ENCODE measurements at regions not wholly inside any gene's neighbourhood (a gene's known extent, or its start where the extent isn't known, plus 50 kb on each side); places are given as distances from the start of the nearest gene placed in this dataset.
A peak's percentile ranks its signal among the peaks of the same experiment; 100 is the strongest.

- DNase-seq: no peak
- intact Hi-C loops (cut with DNase I): no loop called here
- no peak for ATAC-seq
Measured at GRCh38 chr9:16090907-16091629, 538.2 kb downstream of the CCDC171 start.

DNA sequence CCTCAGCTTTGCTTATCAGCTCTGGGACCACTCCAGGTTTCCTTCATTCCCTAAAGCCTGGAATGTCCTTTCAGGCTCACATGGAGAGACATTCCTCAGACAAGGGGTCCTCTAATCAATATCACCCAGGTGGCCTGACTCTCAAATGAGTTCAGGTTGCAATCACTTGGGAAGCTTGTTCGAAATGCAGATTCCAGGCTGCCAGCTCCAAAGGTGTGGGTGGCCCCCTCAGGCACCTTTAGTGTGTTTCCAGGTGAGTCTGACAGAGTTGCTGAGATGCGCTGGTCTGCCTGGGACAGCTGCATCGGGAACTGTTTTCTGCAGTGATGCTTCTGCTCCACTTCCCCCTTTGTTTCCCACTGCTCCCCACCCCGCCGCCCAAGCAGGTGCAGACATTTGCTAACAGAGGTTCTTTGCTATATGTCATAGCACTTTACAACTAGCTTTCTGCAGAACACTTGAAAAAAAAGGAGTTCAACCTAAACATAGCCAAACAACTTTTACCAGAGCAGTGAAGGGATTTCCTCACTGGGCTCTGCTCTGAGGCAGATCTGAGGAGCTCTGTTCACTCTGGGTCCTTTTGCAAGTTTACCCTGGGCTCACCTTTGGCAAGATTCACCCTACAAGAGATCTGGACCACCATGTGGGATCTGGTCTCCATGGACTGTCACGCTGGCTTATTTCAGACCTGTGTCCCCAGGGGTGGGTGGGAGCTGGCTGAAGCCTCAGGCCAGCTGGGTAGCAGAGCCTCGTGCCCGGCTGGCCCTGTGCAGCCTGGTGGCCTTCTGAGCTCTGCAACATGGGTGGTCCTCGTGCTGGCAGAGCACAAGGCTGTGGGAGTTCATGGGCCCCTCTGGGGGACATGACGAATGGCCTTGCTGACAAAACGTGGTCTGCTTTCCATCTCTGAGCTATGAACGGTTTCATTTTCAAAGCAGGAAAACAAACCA lies 539.6 kb downstream of the CCDC171 start:
- ATAC-seq: peak; percentile 41 to 79
- intact Hi-C loops (cut with DNase I): no loop called here

GRCh38 chr9:16098306-16098705 lies 545.5 kb downstream of the CCDC171 start:
- intact Hi-C loops (cut with DNase I): no loop called here
- DNase-seq (no peak), ATAC-seq (no peak)

More for the DNA sequence above, 539.6 kb downstream of the CCDC171 start:
- DNase-seq: no peak

DNA sequence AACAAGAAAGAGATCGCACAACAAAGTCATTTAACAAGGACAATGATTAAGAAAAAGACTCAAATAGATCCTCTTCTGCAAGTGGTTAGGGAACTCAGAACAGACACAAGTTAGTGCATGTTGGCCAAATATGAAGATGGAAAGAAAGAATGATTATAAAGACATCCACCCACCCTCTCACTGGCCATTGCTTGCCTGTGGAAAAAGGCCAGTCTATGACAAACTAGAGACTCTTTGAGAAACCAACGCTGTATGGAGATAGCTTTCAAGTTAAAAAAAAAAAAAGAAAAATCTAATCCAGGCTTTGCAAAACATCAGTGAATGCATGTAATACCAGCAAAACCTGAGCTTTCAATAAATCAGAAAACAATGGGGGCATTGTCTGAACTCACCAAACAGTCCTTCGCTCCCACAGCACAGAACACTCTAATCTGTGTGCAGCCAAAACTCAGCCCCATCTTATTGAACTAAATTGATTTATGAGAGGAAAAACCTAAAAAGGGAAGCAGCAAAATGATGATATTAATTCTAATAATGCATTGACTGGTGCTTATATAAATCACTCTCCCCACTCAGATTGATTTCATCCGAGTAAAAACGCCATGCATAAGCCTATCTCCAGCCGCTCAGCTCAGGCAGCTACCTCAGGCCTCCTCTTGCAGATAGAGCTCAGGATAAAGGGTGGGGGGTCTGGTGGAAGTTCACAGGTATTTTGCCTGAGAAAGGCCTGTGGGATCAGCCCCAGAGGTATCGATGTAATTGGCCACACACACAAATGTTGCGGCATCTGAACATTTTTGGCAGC lies 547.1 kb downstream of the CCDC171 start:
- intact Hi-C loops (cut with DNase I): no loop called here
- ATAC-seq (no peak), DNase-seq (no peak)

- peak; percentile 71 for DNase-seq
- ATAC-seq: peak; percentile 96 to 99
- intact Hi-C loops (cut with DNase I): no loop called here
Measured at GRCh38 chr9:16100537-16101091, 547.8 kb downstream of the CCDC171 start.

- DNase-seq (no peak), ATAC-seq (no peak)
- intact Hi-C loops (cut with DNase I): no loop called here
Measured at GRCh38 chr9:16102154-16102553, 549.3 kb downstream of the CCDC171 start.

- ATAC-seq (no peak), DNase-seq (peak; percentile 29)
- intact Hi-C loops (cut with DNase I): no loop called here
Measured at GRCh38 chr9:16103620-16104397, 551.0 kb downstream of the CCDC171 start.

DNA sequence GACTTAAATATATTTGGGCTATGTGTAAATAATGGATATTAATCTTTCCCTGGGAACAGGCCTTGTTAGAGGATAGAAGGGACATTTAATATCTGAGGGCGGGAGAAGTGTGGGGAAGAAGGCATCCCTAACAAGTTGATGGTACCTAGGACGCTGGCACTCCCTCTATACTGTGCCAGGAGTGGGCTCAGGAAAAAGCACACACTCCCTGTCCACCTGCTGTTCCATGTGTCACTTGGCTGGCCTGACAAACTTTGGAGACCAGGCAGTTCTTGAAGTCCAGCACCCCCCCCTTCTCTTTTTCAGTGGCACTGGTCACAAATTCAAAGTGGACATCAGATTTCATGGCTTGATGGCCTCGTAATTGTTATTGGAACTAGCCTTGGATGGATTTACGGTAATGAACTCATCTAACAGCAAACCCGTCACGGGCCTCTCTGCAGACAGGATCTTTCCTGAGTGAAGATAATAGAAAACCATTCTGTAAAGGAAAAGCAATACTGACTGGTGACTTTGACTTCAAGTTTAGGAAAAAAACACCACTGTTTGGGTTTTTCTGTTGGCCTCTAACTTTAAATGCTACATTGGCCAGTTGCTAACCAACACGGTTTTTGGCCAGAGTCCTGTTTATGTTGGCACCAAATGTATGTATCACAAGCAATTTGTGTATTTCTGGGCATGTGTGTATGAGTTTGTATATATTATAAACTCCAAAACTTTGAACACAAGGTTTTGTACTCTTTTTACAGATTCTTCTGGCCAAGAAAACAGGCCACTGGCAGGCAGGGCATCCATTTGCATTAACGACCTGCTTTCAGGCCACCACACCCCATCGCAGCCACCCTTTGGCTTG lies 552.6 kb downstream of the CCDC171 start:
- ATAC-seq (no peak), DNase-seq (no peak)
- intact Hi-C loops (cut with DNase I): no loop called here

GRCh38 chr9:16106021-16106571 lies 553.3 kb downstream of the CCDC171 start:
- DNase-seq (no peak), ATAC-seq (no peak)
- intact Hi-C loops (cut with DNase I): no loop called here

- intact Hi-C loops (cut with DNase I): no loop called here
- DNase-seq: no peak
Measured at GRCh38 chr9:16112116-16112515, 559.3 kb downstream of the CCDC171 start.

GRCh38 chr9:16115994-16116393 lies 563.2 kb downstream of the CCDC171 start:
- intact Hi-C loops (cut with DNase I): no loop called here
- DNase-seq (no peak), ATAC-seq (no peak)

More at GRCh38 chr9:16112116-16112515, 559.3 kb downstream of the CCDC171 start:
- no peak for ATAC-seq

DNA sequence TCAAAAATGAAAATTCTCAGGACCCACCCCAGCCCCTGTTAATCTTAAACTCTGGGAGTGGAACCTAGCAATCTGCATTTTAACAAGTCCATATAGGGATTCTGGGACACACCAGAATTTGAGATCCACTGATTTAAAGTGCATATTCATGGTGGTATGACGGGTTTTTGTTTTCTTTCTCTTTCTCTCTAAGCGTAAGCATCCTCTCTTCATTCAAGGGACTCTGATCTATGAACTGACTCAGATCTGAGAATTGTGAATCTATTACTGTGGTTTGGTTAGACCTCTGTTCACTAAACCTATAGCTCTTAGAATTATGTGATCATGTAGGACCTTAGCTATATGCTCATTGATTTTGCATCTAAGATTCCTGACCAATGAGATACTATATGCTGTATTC lies 565.2 kb downstream of the CCDC171 start:
- intact Hi-C loops (cut with DNase I): no loop called here
- ATAC-seq (no peak), DNase-seq (no peak)

GRCh38 chr9:16119261-16120230 lies 566.7 kb downstream of the CCDC171 start:
- ATAC-seq (no peak), DNase-seq (no peak)
- intact Hi-C loops (cut with DNase I): no loop called here

DNA sequence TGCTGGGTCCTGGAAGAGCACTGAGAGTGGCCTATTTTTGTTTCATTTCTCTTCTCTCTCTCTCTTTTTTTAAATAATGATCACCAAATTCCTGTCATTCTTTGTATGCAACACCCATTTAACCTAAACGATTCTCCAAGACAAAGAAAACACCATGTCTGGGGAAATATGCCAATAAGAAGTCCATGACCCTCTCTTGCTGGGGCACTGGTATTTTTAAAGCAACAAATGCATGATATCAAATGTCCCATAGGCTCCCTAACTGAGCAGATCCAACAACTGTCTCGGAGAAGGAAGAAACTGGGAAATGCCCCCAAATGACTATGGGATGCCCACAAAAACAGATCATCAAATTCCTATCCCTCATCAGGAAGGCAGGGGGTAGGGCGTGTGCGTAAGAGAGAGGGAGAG lies 567.4 kb downstream of the CCDC171 start:
- intact Hi-C loops (cut with DNase I): no loop called here
- ATAC-seq: no peak
- no peak for DNase-seq

DNA sequence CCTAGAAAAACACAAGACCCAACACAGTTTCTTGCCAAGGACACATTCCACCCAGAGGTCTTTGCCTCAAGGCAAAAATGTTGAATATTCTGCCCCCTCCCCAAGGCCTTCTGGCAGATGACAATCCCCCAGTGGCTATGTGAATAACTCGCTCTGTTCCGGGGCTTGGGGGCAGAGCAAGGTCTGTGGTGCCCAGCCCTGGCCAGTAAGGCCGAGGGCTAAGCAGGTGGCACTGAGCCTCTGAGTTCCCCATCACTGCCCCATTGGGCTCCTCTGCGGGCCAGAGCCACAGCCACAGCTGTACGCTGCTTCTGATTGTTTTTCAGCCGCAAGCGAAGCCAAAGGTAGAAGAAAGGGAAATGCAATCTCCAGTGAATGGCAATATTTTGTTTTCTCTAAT lies 567.9 kb downstream of the CCDC171 start:
- intact Hi-C loops (cut with DNase I): no loop called here
- no peak for ATAC-seq
- no peak for DNase-seq

DNA sequence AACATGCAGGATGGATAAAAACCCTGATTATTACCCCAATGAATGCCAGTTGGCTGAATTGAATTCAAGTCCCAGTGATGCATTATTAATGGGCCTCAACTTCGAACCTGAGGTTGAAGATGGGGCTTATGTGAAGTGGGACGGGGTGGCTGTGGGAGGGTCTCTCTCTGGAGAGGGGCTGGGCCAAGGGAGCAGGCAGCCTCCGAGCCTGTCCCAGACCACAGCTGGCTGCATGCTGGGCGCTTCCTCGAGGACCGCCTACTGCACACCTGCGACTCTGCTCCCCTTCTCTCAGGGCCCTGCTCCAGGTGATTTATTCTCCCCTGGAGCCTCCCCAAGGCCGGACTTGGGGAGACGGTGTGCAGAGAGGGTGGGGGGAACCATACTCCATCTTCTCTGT lies 568.3 kb downstream of the CCDC171 start:
- intact Hi-C loops (cut with DNase I): no loop called here

More for the DNA sequence above, 568.3 kb downstream of the CCDC171 start:
- DNase-seq: no peak
- ATAC-seq: no peak
